Parathyroid adenoma (tissue), 2 donors: ENCODE measurements at regions not wholly inside any gene's neighbourhood (a gene's known extent, or its start where the extent isn't known, plus 50 kb on each side); places are given as distances from the start of the nearest gene placed in this dataset.

Experiments used
- H2AFZ ChIP-seq: fragments of 300-600 bp; sonication (generic); one replicate; pipeline ENCODE4 v1.7.0; 2017; ENCODE audit warnings: antibody characterized with exemption, mild to moderate bottlenecking
- H3K27ac ChIP-seq: fragments of 300-600 bp; sonication (generic); one replicate; pipeline ENCODE4 v1.7.0; 2017
- H3K27me3 ChIP-seq: fragments of 300-600 bp; sonication (generic); one replicate; pipeline ENCODE4 v1.7.0; 2017; ENCODE audit warnings: low read length; ENCODE audit not compliant: control insufficient read depth, insufficient read depth
- H3K36me3 ChIP-seq: fragments of 300-600 bp; sonication (generic); one replicate; pipeline ENCODE4 v1.7.0; 2017; ENCODE audit warnings: low read length; ENCODE audit not compliant: control insufficient read depth, insufficient read depth
- H3K4me1 ChIP-seq: fragments of 300-600 bp; sonication (generic); one replicate; pipeline ENCODE4 v1.7.0; 2017; ENCODE audit warnings: control low read depth
- H3K4me2 ChIP-seq: fragments of 300-600 bp; sonication (generic); one replicate; pipeline ENCODE4 v1.7.0; 2017; ENCODE audit warnings: low read length
- H3K4me3 ChIP-seq: fragments of 300-600 bp; sonication (generic); one replicate; pipeline ENCODE4 v1.7.0; 2017; ENCODE audit warnings: low read depth, low read length
- H3K79me2 ChIP-seq: fragments of 300-600 bp; sonication (generic); one replicate; pipeline ENCODE4 v1.7.0; 2017; ENCODE audit warnings: control low read depth
- H3K9ac ChIP-seq: fragments of 300-600 bp; sonication (generic); one replicate; pipeline ENCODE4 v1.7.0; 2017; ENCODE audit warnings: mild to moderate bottlenecking
- H3K9me3 ChIP-seq: fragments of 300-600 bp; sonication (generic); one replicate; pipeline ENCODE4 v1.7.0; 2017; ENCODE audit warnings: low read length; ENCODE audit not compliant: control insufficient read depth
- TF ChIP-seq, protein P1 (sequence below): fragments of 300-600 bp; sonication (generic); IDR thresholded peaks from one replicate; pipeline ENCODE4 v1.7.0; 2017; ENCODE audit warnings: antibody characterized with exemption, mild to moderate bottlenecking
- donor health status: primary hyperparathyroidism.

DNA sequence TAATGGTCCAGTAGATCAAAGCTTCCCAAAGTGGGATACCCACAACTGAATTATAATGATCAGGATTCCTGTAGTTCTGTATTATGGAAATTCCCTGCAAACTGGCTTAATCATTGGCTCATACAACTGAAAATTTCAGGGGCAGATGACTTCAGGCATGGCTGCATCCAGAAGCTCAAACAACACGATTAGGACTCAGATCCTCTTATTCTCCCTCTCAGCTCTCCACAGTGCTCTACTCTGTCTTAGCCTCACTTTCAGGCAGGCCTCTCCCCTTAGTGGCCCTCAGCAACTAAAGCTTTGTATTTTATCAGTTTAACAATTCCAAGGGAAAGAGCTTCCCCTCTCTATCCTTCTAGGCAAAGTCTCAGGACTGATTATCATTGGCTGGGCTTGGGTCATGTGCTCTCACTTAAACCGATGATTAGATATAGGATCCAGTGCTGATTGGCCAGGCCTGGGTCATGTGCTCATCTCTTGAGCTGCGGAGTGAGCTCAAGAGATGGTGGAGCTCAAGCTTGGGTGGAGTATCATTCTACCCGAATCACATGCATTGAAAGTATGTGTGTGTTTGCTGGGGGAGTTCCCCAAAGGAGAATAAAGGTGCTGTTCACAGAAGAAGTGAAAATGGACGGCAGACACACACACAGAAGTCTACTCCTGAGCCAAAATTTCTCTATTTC lies 57.9 kb upstream of the RUNX3 start:
- Histone ChIP-seq H3K27me3 (no peaks in the 10 kb centered on the region), H3K9ac (no peak overlapping the region), H3K36me3 (no peaks in the 10 kb centered on the region), H3K4me3 (no peak overlapping the region), H3K4me1 (no peaks in the 10 kb centered on the region), H3K79me2 (no peaks in the 10 kb centered on the region), H3K27ac (no peak overlapping the region), H3K4me2 (no peak overlapping the region), H3K9me3 (no peaks in the 10 kb centered on the region), H2AFZ (no peak overlapping the region)
- TF ChIP-seq, protein P1, sequence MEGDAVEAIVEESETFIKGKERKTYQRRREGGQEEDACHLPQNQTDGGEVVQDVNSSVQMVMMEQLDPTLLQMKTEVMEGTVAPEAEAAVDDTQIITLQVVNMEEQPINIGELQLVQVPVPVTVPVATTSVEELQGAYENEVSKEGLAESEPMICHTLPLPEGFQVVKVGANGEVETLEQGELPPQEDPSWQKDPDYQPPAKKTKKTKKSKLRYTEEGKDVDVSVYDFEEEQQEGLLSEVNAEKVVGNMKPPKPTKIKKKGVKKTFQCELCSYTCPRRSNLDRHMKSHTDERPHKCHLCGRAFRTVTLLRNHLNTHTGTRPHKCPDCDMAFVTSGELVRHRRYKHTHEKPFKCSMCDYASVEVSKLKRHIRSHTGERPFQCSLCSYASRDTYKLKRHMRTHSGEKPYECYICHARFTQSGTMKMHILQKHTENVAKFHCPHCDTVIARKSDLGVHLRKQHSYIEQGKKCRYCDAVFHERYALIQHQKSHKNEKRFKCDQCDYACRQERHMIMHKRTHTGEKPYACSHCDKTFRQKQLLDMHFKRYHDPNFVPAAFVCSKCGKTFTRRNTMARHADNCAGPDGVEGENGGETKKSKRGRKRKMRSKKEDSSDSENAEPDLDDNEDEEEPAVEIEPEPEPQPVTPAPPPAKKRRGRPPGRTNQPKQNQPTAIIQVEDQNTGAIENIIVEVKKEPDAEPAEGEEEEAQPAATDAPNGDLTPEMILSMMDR = no peak

DNA sequence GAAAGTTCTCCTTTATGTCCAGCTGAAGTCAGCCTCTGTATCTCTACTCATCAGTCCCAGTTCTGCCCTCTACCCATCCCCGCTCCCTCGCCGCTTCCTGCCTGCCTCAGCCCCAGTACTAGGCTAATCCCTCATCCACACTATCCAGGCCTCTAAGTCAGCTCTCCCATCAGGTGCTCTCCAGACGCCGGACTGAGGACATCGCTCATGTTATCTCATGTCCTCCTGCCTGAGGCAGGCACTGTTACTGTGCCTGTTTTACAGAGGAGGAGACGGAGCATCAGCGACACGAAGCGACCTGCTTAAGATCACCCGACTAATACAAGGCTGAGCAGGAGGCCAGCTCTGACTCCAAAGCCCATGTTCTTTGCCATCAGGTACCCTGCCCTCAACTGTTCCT lies 57.3 kb upstream of the RUNX3 start:
- H3K4me3 ChIP-seq = no peak overlapping the region
- no peaks in the 10 kb centered on the region for H3K79me2 ChIP-seq
- no peaks in the 10 kb centered on the region for H3K9me3 ChIP-seq
- H3K36me3 ChIP-seq = no peaks in the 10 kb centered on the region
- no peak overlapping the region for H3K9ac ChIP-seq
- TF ChIP-seq, protein P1 = no peak
- no peak overlapping the region for H3K27ac ChIP-seq
- no peak overlapping the region for H2AFZ ChIP-seq
- H3K27me3 ChIP-seq = no peaks in the 10 kb centered on the region
- H3K4me1 ChIP-seq = no peaks in the 10 kb centered on the region
- no peak overlapping the region for H3K4me2 ChIP-seq

DNA sequence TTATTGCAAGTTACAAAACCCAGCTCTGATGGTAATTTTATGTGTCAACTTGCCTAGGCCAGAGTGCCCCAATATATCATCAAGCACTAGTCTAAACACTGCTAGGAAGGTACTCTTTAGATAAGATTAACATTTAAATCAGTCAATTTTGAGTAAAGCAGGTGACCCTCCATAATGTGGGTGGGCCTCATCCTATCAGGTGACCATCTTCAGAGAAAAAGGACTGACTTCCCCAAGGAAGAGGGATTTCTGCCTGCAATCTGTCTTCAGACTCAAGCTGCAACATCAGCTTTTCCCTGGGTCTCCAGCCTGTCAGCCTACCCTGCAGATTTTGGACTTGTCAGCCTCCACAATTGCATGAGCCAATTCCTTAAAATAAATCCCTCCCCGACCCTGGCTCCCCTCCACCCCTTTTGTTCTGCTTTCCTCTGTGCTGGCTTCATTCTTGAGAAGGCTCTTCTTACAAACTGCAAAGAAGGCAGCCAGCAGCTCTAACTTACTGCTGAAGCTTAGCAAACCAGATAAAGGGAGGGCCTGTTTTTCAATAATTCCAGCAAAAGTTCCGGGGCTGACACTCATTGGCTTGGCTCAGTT lies 56.4 kb upstream of the RUNX3 start:
- H3K4me3 ChIP-seq = no peak overlapping the region

DNA sequence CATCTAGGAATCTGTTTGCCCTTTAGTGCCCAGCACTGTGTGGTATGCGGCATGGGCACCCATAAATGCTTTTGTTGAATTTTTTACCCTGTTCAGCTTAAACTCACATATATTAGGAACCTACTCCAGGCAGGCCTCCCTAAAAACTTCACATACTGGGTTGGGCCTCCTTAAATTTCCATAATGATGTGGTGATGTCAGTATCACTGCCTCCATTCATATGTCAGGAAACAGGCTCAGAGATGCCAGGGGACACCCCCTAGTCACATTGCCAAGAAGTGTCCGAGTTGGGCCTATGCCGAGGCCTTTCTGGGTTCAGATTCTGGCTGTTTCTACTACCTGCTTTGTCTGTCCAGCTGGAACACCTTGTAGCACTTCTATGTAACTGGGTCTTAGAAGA lies 55.7 kb upstream of the RUNX3 start:
- H3K36me3 ChIP-seq = no peaks in the 10 kb centered on the region
- TF ChIP-seq, protein P1 = no peak
- H3K4me2 ChIP-seq = no peak overlapping the region
- H3K9me3 ChIP-seq = no peaks in the 10 kb centered on the region
- no peaks in the 10 kb centered on the region for H3K27me3 ChIP-seq
- no peak overlapping the region for H2AFZ ChIP-seq
- H3K9ac ChIP-seq = no peak overlapping the region
- H3K27ac ChIP-seq = no peak overlapping the region
- no peaks in the 10 kb centered on the region for H3K4me1 ChIP-seq
- no peaks in the 10 kb centered on the region for H3K79me2 ChIP-seq
- no peak overlapping the region for H3K4me3 ChIP-seq

More for the DNA sequence above, 56.4 kb upstream of the RUNX3 start:
- Histone ChIP-seq H3K79me2 (no peaks in the 10 kb centered on the region), H3K4me1 (no peaks in the 10 kb centered on the region), H2AFZ (no peak overlapping the region), H3K36me3 (no peaks in the 10 kb centered on the region), H3K27me3 (no peaks in the 10 kb centered on the region), H3K27ac (no peak overlapping the region), H3K4me2 (no peak overlapping the region), H3K9ac (no peak overlapping the region), H3K9me3 (no peaks in the 10 kb centered on the region)
- TF ChIP-seq, protein P1 = no peak
